DND-41 (cell line): ENCODE measurements at regions not wholly inside any gene's neighbourhood (a gene's known extent, or its start where the extent isn't known, plus 50 kb on each side); places are given as distances from the start of the nearest gene placed in this dataset.

Source experiments
- CTCF ChIP-seq: IDR thresholded peaks from 2 replicates; pipeline ENCODE4 v1.5.1; 2012; ENCODE audit warnings: borderline replicate concordance, low read length, moderate library complexity, mild to moderate bottlenecking; ENCODE audit not compliant: poor library complexity, severe bottlenecking; ENCODE audit errors: extremely low read depth
- EZH2 ChIP-seq: IDR thresholded peaks from 3 replicates; pipeline ENCODE4 v1.6.1; 2012; ENCODE audit warnings: borderline replicate concordance, low read depth, mild to moderate bottlenecking, moderate library complexity, low read length, inconsistent platforms; ENCODE audit not compliant: severe bottlenecking

- TF ChIP-seq CTCF (no peak), EZH2 (no peak)
Observed at GRCh38 chr21:43295066-43295958, 126.5 kb downstream of the CRYAA start.
